HG03139 (cell line): ENCODE measurements at regions not wholly inside any gene's neighbourhood (a gene's known extent, or its start where the extent isn't known, plus 50 kb on each side); places are given as distances from the start of the nearest gene placed in this dataset.
"Not testable (repeated sequence)": the region's sequence is repeated elsewhere in the genome, so short reads cannot be mapped to it uniquely, and the experiment has no call there.

Experiments
- ATAC-seq: cut with Tn5 transposase; IDR thresholded peaks from one replicate; pipeline ENCODE4 v1.9.1; 2021; ENCODE audit not compliant: unreplicated experiment

DNA sequence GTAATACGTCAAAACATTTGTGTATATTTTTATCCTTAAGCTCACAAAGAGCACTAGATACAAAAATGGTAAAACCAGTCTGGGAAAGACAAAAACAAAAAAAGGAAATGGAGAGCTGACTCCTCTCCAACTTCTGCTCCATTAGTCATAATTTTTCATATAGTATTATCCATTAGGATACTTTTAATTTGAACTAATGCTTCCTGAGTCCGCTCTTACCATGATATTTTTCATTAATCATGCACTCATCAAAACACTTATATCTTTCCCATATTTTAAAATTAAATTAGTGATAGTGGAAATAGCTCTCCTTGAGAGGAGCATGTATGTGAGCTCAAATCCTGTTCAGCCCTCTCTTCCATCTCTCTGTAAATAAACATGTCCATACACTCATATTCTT, 1093.0 kb upstream of the MIR17HG start:
- ATAC-seq: no peak

DNA sequence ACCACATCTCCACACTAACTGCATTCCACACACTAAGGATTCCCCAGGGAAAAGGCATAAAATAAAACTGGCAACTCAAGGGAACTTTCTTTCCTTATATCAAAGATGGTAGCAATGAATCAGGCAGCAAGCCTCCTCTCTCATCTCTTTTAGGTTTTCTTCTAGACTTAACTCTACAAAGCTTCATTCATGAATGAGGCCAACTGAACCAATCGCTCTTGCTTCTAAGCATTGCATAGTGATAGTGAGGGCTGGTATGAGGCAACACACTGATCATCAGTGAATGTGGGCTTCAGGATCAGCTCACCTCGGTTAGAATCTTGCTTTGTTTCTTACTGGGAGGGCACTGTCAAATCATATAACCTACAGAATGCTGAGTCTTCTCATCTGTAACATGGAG, 1090.7 kb upstream of the MIR17HG start:
- no peak for ATAC-seq

GRCh38 chr13:90258129-90258528, 1089.4 kb upstream of the MIR17HG start:
- ATAC-seq: no peak

DNA sequence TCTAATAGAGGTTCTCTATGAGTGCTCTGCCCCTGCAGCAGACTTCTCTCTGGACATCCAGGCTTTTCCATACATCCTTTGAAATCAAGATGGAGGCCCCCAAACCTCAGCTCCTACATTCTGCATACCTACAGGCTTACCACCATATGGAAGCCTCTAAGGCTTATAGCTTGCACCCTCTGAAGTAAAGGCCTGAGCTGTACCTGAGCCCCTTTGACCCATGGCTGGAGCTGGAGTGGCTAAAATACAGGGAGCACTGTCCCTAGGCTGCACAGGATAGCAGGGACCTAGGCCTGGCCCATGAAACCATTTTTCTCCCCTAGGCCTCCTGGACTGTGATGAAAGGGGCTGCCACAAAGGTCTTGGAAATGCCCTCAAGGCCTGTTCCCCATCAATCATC, 1086.1 kb upstream of the MIR17HG start:
- ATAC-seq: no peak

DNA sequence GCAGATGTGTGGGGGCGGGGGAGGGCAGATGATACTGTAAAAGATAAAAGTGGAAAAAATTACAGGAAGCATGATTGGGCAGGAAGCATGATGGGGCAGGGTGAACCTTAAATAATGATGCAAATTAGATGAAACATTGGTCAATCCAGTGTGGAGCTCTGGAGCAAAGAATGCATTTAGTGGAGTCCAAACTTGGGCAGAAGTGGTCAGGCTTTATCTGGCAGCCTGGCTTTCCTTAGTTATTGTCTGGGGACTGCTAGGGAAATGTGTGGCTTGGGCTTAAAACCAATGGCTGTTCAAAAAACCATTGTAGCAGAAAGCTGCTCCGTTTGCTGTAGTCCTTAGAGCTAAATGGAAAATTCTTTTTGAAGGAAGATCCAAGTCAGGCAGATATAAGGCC, 1077.3 kb upstream of the MIR17HG start:
- ATAC-seq: no peak

DNA sequence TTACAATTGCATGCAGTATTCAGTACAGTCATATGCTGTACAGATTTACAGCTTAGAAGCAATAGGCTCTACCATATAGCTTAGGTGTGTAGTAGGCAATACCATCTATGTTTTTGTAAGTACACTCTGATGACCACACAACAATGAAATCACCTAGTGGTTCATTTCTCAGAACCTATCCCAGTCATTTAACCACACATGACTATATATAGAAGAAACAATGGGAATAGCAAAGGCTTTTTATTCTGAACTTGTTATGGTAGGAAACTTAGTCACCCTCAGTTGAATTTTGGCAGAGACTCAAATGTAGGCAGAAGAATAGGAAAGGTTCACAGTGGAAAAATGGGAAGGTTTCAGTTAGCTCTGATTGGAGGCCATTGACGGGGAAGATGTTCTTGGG, 1075.1 kb upstream of the MIR17HG start:
- no peak for ATAC-seq

GRCh38 chr13:90276216-90276615, 1071.3 kb upstream of the MIR17HG start:
- no peak for ATAC-seq

- ATAC-seq: not testable (repeated sequence)
Measured at GRCh38 chr13:90278231-90278630, 1069.3 kb upstream of the MIR17HG start.

- no peak for ATAC-seq
Measured at GRCh38 chr13:90281709-90282108, 1065.8 kb upstream of the MIR17HG start.

DNA sequence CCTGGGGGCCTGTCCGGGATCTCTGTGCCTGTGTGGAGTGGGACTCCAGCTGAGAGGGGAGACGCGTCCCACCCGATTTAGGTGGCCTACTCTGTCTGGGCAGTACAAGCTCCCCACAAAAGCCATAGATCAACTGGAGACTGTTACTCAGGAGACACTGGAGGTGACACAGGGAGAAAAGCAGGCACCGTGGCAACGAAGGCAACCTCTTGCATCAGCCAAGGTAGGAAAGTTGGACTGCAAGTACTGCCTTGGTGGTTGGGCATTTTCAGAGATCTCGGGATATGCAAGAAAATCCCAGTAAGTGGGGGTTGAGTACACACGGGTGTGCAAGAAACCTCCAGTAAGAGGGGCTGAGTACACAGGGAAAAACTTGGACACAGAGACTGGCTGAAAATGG, 1060.0 kb upstream of the MIR17HG start:
- ATAC-seq: no peak

DNA sequence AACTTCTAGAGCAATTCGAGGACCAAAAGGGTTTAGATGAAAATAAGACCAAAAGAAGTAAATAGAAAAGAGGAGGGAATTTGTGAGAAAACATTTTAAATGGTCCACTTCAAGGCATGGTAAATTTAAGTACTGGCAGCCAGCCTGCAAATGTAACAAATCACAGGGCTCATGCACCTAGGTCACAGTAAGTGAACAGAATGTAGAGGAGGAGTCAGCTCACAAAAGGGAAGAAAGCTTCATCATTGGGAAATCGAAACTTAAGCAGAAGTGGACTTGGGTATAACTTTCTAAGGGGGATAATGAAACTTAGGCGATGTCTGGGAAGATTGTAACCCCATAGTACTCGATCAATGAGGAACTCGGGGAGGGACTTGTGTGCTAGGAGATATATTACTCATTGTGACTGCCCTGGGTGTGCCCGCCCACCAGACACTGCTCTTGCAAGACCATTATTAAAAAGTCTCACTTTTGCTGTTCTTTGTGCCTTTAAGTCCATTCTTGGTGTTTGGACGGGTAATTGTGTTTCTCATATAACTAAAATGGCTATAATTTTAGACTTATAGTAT, 1053.6 kb upstream of the MIR17HG start:
- ATAC-seq: no peak

DNA sequence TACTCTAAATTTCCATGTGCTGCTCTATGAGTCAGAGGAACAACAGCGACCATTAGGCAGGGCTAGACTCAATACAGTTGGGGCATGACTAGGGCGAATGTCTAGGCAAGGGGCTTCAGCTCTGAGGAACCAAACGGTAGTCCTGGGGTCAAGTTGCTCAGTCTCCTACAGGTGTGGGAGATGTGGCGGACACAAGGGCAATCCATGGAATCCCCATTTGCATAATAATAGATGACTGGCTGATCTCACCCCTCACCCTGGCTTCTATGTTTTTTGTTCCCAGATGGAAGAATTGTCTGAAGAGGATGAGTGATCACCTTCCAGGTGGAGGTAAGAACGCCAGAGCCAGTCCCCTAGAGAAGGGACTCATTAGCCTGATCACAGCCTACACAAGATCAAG, 1048.2 kb upstream of the MIR17HG start:
- no peak for ATAC-seq

GRCh38 chr13:90300015-90300414, 1047.5 kb upstream of the MIR17HG start:
- ATAC-seq: no peak

DNA sequence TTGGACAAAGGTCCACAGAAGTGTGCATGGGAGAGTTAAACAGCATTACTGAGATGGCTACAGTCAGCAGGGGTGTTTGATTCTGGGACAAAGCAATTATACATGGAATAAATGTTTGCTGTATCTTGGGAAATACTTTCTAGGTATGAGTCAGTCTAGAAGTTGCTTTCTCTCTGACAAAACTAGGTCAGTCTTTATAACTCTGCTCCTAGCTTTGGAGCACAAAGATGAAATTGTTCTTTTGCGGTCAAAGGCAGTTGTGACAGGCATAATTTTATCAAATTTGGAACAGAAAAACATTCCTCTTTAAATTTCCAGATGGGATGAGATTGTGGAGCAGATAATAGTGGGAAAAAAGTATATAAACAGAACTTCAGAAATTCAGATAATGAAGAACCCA, 1045.4 kb upstream of the MIR17HG start:
- no peak for ATAC-seq

DNA sequence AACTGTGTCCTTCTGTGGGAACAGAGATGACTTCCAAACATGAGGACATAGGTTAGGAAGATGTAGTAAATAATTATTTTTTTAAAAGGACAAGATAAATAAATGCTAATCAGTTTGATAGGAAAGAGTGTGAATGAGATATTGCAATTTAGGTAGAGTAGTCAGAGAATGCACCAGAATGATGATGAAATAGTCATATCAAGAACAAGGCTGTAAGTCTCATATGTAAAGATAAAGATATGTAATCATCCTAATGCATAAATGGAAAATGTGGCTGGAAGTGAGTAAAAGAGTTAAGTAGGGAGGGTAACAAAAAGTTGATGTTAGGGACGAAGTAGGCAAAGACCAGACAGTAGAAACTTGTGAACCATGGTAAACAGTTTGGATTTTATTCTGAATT, 1041.7 kb upstream of the MIR17HG start:
- no peak for ATAC-seq

- no peak for ATAC-seq
Measured at GRCh38 chr13:90307136-90307535, 1040.4 kb upstream of the MIR17HG start.

- ATAC-seq: no peak
Measured at GRCh38 chr13:90308249-90308648, 1039.2 kb upstream of the MIR17HG start.

DNA sequence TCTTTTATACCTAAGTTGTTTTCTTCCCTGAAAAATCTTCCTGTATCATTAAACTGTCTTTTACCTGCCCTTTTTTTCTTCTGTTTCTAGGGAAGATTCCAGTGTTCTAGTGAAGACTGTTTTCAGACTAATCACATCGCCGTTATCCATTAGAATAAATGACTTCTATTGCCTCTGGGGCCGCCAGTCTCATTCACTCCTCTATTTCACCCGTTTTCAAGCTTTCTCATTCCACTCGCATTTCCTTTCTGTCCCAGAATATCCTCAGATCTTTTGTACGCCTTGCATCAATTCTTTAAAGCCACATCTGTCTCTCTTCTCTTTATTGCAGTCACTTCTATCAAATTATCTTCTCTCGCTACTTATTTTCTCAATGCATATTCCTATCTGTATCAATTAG, 1035.6 kb upstream of the MIR17HG start:
- no peak for ATAC-seq

GRCh38 chr13:90315061-90315460, 1032.4 kb upstream of the MIR17HG start:
- no peak for ATAC-seq

GRCh38 chr13:90320664-90321063, 1026.8 kb upstream of the MIR17HG start:
- ATAC-seq: no peak

DNA sequence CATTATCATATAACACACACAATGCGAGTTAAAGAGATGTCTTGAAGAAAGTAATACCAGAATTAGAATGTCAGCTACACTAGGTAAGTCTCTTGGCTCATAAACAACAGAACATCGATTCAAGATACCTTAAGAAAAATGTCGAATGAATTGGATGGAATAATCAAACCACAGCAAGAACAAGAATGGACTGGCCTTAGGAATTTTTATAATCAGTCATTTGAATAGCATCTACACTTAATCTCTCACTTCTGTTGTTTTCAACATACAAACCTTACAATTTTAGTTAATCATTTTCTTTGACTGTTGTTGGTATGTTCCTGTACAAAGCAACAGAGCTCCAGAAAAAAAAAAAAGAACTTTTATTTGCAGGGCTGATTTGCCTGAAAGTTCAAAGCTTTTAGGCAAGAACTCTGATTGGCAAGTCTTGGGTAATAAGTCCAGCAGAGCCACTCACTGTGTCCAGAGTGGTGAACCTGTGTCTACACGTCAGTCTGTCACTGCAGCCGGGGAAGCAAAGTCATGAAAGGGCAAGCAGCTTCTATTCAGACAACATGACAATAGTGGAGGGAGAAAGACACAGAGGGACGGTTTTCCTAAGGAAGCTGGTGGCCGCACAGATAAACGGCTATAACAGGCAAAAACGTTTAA, 1026.1 kb upstream of the MIR17HG start:
- no peak for ATAC-seq

GRCh38 chr13:90329641-90330040, 1017.8 kb upstream of the MIR17HG start:
- ATAC-seq: no peak

DNA sequence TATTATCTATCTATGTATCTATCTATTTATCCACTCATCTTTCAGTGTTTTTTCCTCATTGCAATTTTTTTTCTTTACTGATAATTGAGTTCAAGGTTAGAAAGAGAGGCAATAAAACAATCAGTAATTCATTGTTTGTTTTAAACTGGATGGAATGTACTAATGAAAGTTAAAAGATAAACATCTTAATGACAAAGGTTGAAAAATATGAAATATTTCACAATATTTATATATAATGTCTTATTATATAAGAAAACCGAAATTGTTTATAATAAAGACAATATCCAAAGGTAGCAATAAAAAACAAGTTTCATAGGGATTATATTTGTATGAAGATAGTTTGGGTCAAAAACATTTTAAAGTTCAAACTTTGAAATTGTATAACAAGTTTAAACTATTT, 1015.5 kb upstream of the MIR17HG start:
- ATAC-seq: no peak
